ENCODE measurements at regions not wholly inside any gene's neighbourhood (a gene's known extent, or its start where the extent isn't known, plus 50 kb on each side); places are given as distances from the start of the nearest gene placed in this dataset.
"Not testable (repeated sequence)": the region's sequence is repeated elsewhere in the genome, so short reads cannot be mapped to it uniquely, and the experiment has no call there.

DNA sequence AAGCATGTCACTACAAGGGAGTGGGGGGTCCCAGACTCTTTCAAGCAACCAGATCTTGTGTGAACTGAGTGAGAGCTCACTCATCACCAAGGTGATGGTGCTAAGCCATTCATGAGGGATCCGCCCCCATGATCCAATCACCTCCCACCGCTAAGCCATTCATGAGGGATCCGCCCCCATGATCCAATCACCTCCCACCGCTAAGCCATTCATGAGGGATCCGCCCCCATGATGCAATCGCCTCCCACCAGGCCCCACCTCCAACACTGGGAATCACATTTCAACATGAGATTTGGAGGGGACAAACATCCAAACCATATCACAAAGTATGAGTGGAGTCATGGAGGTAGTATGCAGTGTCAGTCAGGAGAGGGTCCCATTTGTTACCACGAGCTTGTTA lies 64.8 kb upstream of the PROKR2 start:
- peaks cover 54% of the 10 kb centered on the region for H3K27me3 Mint-ChIP-seq
- peaks cover 16% of the 10 kb centered on the region for H3K9me3 Mint-ChIP-seq
- not testable (repeated sequence) for H3K36me3 Mint-ChIP-seq, H3K4me3 Mint-ChIP-seq, H3K27ac Mint-ChIP-seq, H3K4me1 Mint-ChIP-seq, DNase-seq

DNA sequence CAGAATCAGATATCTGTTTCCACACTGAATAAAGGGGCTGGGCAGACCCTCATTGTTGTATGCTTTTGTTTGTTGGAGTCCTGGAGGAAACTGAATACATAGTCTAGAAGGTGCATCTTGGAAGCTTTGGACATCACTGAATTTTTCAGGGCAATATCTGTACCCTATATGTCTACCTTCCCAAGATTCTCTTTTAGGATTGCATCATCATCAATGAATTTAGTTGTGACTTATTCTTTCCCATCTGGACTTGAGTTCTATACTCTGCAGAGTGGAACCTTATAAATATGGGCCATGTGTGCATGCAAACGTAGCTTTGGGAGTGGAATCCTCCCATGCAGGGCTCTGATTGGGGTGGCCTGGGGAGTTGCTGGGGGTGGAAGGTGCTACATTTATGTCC lies 60.7 kb upstream of the PROKR2 start:
- no peaks in the 10 kb centered on the region for H3K4me1 Mint-ChIP-seq
- H3K9me3 Mint-ChIP-seq: no peaks in the 10 kb centered on the region
- no peak overlapping the region for H3K4me3 Mint-ChIP-seq
- DNase-seq: no peak
- H3K36me3 Mint-ChIP-seq: no peaks in the 10 kb centered on the region
- peaks cover 37% of the 10 kb centered on the region for H3K27me3 Mint-ChIP-seq
- H3K27ac Mint-ChIP-seq: no peak overlapping the region

DNA sequence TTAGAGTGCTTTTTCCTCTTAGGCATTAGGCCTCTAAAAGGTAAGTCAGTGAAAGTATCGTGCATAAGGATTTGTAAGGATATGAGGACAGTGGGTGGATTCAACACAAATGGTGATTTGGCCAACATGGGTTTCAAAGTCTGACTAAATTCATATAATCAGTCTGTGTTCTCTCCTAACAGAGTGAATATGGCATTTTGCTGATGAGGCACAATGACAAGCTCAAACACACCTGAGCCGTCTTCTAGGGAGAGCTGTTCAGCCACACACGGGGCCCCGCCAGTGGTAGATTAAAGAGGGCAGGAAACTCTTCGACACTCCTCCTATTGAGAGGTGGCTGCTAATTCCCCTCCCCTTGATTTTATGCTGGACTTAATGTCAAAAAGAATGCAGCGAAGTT lies 59.5 kb upstream of the PROKR2 start:
- H3K4me1 Mint-ChIP-seq: no peaks in the 10 kb centered on the region
- no peaks in the 10 kb centered on the region for H3K9me3 Mint-ChIP-seq
- H3K27ac Mint-ChIP-seq: no peak overlapping the region
- no peaks in the 10 kb centered on the region for H3K36me3 Mint-ChIP-seq
- no peak overlapping the region for H3K4me3 Mint-ChIP-seq
- peaks cover 35% of the 10 kb centered on the region for H3K27me3 Mint-ChIP-seq
- no peak for DNase-seq

DNA sequence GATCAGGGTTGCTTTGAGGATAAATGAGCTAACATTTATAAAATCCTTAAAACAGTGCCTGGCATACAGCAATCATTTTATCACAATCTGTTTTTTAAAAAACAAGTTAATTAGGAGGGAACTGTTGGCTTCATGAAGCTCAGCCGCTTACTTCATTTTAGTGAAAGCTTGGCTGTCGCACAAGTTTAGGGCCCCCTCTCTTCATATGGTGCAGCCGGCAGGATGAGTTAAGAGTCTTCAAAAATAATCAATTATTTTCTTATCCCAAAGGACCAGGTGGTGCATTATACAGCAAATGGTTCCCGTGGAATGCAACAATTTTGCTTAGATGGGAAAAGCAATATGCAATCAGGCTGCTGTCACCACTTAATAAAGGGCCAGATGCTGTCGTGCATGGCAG lies 57.4 kb upstream of the PROKR2 start:
- Mint-ChIP-seq H3K4me1 (peaks cover 9% of the 10 kb centered on the region), H3K9me3 (no peaks in the 10 kb centered on the region), H3K27me3 (peaks cover 33% of the 10 kb centered on the region), H3K27ac (no peak overlapping the region), H3K36me3 (no peaks in the 10 kb centered on the region), H3K4me3 (no peak overlapping the region)
- DNase-seq: no peak

DNA sequence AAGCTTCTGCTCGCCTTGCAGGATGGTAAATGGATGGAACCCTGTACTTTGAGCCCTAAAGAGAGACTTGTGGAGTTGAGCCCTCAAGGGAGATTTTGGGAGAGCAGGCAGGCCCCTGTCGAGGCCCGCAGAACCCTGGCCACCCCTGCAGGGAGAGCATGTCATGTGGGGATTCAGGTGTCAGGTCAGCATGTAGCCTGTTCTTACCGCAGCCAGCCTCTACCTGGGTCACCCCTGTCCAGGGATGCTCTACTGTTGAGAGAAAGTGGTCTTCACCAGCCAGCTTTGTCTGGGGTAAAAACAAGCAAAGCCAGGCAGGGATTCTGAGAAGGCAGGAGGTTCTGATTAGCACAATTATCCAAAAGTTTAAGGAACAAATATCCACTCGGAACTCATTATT lies 55.6 kb upstream of the PROKR2 start:
- no peak for DNase-seq
- Mint-ChIP-seq H3K27me3 (peaks cover 32% of the 10 kb centered on the region), H3K9me3 (no peaks in the 10 kb centered on the region), H3K4me3 (no peak overlapping the region), H3K27ac (no peak overlapping the region), H3K36me3 (no peaks in the 10 kb centered on the region), H3K4me1 (peaks cover 9% of the 10 kb centered on the region)

DNA sequence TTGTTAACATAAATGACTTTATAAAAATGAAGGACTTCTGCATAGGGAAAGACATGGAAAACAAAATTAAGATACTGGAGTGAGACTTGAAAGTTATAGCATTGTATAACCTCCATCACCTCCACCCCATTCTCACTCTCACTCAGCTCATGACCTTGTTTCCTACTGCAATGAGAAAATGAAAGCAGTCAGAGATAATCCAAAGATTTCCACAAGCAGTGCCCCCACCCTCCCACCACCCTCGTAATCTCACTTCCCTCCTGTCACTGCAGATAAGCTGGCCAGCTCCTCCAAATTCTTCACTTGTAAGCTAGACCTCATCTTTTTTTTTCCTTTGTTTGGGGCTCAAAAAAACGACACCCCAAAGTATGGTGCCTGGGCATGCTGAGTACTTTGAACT lies 52.9 kb upstream of the PROKR2 start:
- peaks cover 9% of the 10 kb centered on the region for H3K4me1 Mint-ChIP-seq
- no peak overlapping the region for H3K4me3 Mint-ChIP-seq
- peaks cover 40% of the 10 kb centered on the region for H3K27me3 Mint-ChIP-seq
- peaks cover 3% of the 10 kb centered on the region for H3K36me3 Mint-ChIP-seq
- H3K9me3 Mint-ChIP-seq: peaks cover 3% of the 10 kb centered on the region
- no peak overlapping the region for H3K27ac Mint-ChIP-seq
- DNase-seq: no peak

All from activated naive CD8-positive, alpha-beta T cell treated with anti-CD3 and anti-CD28 coated beads for 36 hours (primary cell).